ENCODE measurements at regions not wholly inside any gene's neighbourhood (a gene's known extent, or its start where the extent isn't known, plus 50 kb on each side); places are given as distances from the start of the nearest gene placed in this dataset.

Small RNAs in the stretch of these regions (small RNA-seq; reads per million reads assigned to genes)
- gene AC009969.1: 0 reads per million in 2 experiments
- 0 reads per million in 2 experiments for gene AC079150.2

Measured in SK-N-DZ (cell line).